ENCODE measurements at regions not wholly inside any gene's neighbourhood (a gene's known extent, or its start where the extent isn't known, plus 50 kb on each side); places are given as distances from the start of the nearest gene placed in this dataset.

GRCh38 chr2:100713106-100713505 is 106.8 kb upstream of the NPAS2 start:
- TF ChIP-seq CTCF (IDR thresholded peaks at IDR 0.05), result no peak
- no peak for TF ChIP-seq POLR2A (IDR thresholded peaks at IDR 0.05)
